ENCODE measurements at regions not wholly inside any gene's neighbourhood (a gene's known extent, or its start where the extent isn't known, plus 50 kb on each side); places are given as distances from the start of the nearest gene placed in this dataset.

- WGBS, 3 donors: 91 to 95% (median 91%) methylated on average over 1 of the region's 1 CpG
- Histone ChIP-seq H3K36me3 (ENCODE audit: insufficient read depth in 1 of 2, low read depth in 1 of 2) (no peaks in the 10 kb centered on the region), H3K4me3 (no peak overlapping the region), H3K9me3 (no peaks in the 10 kb centered on the region), H3K27me3 (ENCODE audit: insufficient read depth in 3 of 3, low read length in 2 of 3) (no peaks in the 10 kb centered on the region), H3K27ac (no peak overlapping the region), H3K4me1 (no peaks in the 10 kb centered on the region)
- no peak for DNase-seq
- TF ChIP-seq CTCF (IDR thresholded peaks at IDR 0.05): no peak
- intact Hi-C loops (cut with DNase I): no loop called here
- no peak for ATAC-seq
Measured at GRCh38 chr3:73681198-73681597, 56.5 kb upstream of the PDZRN3 start.

GRCh38 chr3:73680391-73681095 is 55.8 kb upstream of the PDZRN3 start:
- Histone ChIP-seq H3K27ac (no peak overlapping the region), H3K4me1 (no peaks in the 10 kb centered on the region), H3K36me3 (ENCODE audit: insufficient read depth in 1 of 2, low read depth in 1 of 2) (no peaks in the 10 kb centered on the region), H3K4me3 (no peak overlapping the region), H3K27me3 (ENCODE audit: insufficient read depth in 3 of 3, low read length in 2 of 3) (no peaks in the 10 kb centered on the region), H3K9me3 (no peaks in the 10 kb centered on the region)
- WGBS, 3 donors: 59 to 67% (median 61%) methylated on average over 8 of the region's 8 CpGs
- ATAC-seq: no peak
- TF ChIP-seq CTCF (IDR thresholded peaks at IDR 0.05): no peak
- no peak for DNase-seq
- intact Hi-C loops (cut with DNase I): no loop called here

- no peaks in the 10 kb centered on the region for H3K9me3 ChIP-seq
- no peak overlapping the region for H3K27ac ChIP-seq
- DNase-seq (no peak), ATAC-seq (no peak)
- H3K4me1 ChIP-seq: no peaks in the 10 kb centered on the region
- no peak for TF ChIP-seq CTCF (IDR thresholded peaks at IDR 0.05)
- intact Hi-C loops (cut with DNase I): no loop called here
- no peaks in the 10 kb centered on the region for H3K36me3 ChIP-seq (ENCODE audit: insufficient read depth in 1 of 2, low read depth in 1 of 2)
- WGBS, 3 donors: 93 to 94% (median 93%) methylated on average over 7 of the region's 7 CpGs
- H3K27me3 ChIP-seq (ENCODE audit: insufficient read depth in 3 of 3, low read length in 2 of 3): no peaks in the 10 kb centered on the region
- H3K4me3 ChIP-seq: no peak overlapping the region
Measured at GRCh38 chr3:73677336-73678024, 52.7 kb upstream of the PDZRN3 start.

All from psoas muscle (tissue), 7 donors.